HG03045 (cell line): ENCODE measurements at regions not wholly inside any gene's neighbourhood (a gene's known extent, or its start where the extent isn't known, plus 50 kb on each side); places are given as distances from the start of the nearest gene placed in this dataset.

Experiments
- ATAC-seq: cut with Tn5 transposase; IDR thresholded peaks from one replicate; pipeline ENCODE4 v1.9.1; 2021; ENCODE audit warnings: mild to moderate bottlenecking, moderate library complexity; ENCODE audit not compliant: unreplicated experiment

DNA sequence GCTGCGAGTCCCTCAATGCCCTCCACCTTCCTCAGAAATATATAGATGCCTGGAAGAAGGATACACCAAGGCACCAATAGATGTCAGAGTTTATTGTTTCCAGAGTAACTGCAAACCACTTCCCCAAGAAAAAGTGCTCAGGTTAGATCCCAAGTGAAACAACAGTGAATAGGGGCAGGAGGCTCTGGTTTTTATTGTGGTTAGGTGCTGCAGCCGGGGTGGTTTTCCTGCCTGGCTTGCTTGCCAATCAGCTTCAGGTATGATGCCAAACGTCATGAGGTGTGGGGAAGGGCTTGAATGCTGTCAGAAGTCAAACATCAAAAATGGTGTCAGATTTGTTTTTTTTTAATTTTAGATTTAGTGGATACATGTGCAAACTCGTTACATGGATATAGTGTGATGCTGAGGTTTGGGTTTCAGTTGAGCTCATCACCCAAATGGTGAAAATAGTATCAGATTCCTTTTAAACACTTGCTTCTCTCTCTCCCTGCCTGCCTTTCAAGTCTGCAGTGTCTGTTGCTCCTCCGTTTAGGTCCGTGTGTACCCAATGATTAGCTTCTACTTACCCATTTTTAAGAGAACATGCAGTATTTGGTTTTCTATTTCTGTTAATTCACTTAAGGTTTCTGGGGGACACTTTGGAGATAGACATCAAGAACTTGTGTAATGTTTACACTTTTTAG lies 1317.0 kb downstream of the MRPL39 start:
- ATAC-seq, result no peak

DNA sequence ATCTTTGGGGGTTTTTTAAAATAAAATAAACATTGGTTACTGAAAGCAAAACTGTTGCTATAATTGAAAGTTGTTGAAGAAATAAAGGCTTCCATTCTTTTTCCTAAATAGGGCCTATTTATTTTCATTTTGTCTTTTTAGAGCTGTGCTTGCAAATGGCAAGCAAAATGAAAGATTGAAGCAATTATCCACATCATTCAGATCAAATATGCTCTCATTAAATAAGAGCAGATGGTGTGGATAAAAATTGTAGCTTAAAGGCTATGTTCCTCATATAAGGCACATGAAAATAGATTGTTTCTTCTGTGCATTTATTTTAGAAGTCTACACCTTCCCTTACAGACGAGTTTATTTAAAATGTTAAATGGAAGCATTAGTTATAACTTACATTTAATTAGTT lies 1317.7 kb downstream of the MRPL39 start:
- no peak for ATAC-seq

- ATAC-seq, result no peak
Measured at GRCh38 chr21:24280596-24280995, 1326.7 kb downstream of the MRPL39 start.

- no peak for ATAC-seq
Measured at GRCh38 chr21:24278711-24279110, 1328.6 kb downstream of the MRPL39 start.

DNA sequence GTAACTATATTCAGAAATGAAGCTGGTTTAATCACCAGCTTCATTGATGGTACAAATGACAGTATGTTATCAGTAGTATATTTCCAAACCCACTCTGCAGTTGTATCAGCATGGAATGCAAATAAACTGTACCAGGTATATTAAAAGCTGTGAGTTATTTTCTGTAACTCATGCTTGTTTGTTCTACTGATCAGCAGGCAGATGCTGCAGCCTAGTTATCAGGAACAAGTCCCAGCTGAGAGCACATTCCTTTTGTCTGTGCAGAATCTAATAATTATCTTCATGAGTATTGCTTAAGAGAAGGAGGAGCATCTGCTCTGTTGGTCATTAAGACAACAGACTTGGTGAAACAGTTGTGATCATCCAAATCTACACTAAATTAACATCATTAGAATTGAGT lies 1331.1 kb downstream of the MRPL39 start:
- ATAC-seq, result no peak

- ATAC-seq, result no peak
Measured at GRCh38 chr21:24275616-24276015, 1331.7 kb downstream of the MRPL39 start.

DNA sequence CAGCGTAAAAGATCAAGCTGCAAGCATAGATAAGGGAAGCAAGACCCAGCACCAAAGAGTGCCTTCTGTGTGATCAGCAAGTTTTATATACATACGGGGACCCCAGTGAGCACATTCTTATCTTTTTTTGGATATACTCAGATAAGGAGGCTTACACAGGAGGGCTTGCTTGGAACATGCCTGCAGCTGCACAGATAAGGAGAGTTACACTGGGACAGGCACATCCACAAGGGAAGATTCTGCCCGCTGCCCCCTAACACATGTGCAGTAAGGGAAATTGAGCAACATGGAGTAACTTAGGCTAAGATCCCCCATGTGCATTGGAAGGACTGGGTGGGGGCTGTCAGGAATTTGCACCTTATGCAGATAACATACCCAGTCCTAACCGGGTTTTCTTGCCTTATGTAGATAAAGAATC lies 1334.8 kb downstream of the MRPL39 start:
- ATAC-seq, result no peak

DNA sequence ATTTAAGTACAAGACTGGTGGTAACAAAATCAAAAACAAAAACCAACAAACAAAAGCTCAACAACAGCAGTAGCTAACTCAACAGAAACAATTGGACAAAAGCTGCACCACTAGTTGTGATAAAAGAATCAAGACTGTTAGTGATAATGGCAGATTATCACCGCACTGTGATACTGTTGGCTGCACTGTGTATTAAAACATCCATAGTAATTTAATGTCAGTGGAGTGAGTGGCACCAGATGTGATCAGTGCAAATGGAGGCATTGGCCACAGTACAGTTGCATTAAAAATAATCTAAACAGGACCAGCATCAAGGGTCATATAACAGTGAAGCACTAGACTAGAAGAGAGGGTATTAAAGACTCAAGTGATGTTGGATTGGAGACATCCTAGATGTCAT lies 1341.3 kb downstream of the MRPL39 start:
- no peak for ATAC-seq

DNA sequence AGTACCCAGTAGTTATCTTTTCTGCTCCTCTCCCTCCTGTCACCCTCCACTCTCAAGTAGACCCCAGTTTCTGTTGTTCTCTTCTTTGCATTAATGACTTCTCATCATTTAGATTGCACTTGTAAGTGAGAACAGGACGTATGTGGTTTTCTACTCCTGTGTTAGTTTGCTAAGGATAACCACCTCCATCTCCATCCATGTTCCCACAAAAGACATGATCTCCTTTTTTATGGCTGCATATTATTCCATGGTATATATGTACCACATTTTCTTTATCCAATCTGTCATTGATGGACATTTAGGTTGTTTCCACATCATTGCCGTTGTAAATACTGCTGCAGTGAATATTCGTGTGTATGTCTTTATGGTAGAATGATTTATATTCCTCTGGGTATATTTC lies 1346.5 kb downstream of the MRPL39 start:
- ATAC-seq, result no peak

GRCh38 chr21:24259241-24259640 lies 1348.0 kb downstream of the MRPL39 start:
- no peak for ATAC-seq

DNA sequence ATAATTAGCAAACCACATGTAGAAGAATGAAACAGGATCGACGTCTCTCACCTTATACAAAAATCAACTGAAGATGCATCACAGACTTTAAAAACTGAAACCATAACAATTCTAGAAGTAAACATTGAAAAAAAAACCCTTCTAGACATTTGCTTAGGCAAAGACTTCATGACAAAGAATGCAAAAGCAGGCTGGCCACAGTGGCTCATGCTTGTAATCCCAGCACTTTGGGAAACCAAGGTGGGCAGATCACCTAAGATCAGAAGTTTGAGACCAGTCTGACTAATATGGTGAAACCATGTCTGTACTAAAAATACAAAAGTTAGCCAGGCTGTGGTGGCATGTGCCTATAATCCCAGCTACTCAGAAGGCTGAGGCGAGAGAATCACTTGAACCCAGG lies 1351.7 kb downstream of the MRPL39 start:
- no peak for ATAC-seq

- no peak for ATAC-seq
Measured at GRCh38 chr21:24225431-24225830, 1381.8 kb downstream of the MRPL39 start.

- no peak for ATAC-seq
Measured at GRCh38 chr21:24224422-24224821, 1382.9 kb downstream of the MRPL39 start.

GRCh38 chr21:24223624-24224023 lies 1383.7 kb downstream of the MRPL39 start:
- no peak for ATAC-seq

DNA sequence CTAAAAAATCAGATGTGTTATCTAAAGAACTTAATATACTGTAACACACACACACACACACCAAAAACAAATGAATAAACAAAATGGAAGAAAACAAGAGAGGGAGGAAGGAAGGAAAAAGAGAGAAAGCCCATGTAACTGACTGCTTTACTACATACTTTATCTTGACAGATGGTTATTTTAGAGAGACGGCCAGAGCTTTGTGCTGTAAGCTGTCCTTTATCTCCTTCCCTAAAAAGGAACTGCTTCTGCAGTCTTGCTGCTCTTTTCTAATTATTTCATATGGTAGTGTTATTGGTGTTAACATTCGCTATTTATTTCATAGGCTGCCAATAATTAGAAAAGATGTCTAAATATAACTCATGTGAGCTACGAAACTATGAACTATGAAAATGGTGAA lies 1384.6 kb downstream of the MRPL39 start:
- ATAC-seq, result no peak

DNA sequence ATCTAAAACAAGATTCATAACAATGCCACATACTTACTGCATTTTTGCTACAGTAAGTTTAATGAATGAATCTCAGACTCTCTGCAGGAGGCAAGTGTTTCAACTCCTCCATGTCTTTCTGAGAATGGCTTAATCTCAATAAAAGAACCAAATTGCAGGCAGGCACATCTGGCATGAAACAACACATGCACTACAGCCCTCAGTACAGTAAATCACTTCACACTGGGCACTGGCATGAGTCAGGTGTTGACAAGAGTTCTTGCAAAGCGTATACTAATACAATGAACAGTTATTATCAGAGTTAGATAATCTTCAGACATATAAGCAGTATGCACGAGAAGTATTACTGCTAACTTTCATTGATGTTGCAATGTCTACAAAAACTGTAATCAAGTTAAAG lies 1386.8 kb downstream of the MRPL39 start:
- ATAC-seq, result no peak

- ATAC-seq, result no peak
Measured at GRCh38 chr21:24217151-24217550, 1390.1 kb downstream of the MRPL39 start.

GRCh38 chr21:24210130-24210529 lies 1397.2 kb downstream of the MRPL39 start:
- no peak for ATAC-seq

DNA sequence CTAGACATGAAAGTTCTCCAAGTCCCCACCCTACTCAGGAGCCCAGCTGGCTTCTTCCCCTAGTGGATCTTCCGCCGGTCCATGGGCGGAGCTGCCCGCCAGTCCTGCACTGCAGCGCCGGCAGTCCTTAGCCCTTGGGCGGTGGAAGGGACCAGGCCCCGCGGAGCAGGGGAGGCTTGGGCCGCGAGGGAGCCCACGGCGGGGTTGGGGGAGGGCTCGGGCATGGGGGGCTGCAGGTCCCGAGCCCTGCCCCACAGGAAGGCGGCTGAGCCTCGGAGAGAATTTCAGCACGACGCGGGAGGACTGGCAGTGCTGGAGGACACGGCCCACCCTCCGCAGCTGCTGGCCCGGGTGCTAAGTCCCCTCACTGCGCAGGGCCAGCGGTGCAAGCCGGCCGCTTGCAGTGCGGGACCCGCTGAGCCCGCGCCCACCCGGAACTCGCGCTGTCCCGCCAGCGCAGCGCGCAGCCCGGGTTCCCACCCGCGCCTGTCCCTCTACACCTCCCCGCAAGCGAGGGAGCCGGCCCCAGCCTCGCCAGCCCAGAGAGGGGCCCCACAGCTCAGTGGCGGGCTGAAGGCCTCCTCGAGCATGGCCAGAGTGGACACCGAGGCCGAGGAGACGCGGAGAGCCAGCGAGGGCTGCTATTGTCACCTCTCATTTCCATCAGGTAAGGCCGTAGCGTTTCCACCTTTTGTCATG lies 1398.6 kb downstream of the MRPL39 start:
- ATAC-seq, result no peak

DNA sequence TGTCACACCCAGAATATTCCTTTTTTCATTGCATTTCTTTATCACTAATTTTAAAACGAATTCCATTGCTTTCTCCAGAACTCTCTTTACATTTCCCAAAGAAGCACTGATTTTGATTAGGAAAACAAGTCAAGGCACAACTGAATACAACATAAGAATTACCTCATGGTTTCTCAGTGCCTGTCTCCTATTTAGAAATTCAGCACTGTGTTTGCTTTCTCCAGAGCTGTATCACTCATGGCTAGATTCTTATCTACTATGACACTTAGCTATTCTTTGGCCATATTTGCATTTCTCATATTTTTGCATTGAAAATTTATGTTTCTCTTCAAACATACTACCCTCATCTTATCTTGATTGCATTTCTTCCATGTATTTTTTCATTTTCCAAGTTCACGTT lies 1402.0 kb downstream of the MRPL39 start:
- no peak for ATAC-seq

DNA sequence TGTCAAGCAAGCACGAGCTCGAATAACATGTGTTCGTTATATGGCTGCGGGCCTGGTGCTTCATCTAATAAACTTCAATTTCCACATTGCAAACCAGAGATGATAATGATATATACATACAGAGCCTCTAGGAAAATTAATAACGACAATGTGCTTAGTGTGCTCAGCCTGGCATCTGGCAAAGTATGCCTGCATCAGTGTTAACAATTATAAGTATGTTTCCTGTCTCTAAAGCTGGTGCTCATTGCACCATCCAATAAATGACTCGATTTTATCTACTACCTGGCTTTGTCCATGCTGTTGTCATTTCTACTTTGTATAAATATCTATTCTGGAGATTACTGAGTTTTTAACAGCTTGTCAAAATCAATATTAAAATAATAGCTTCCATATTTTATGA lies 1402.6 kb downstream of the MRPL39 start:
- ATAC-seq, result no peak

- no peak for ATAC-seq
Measured at GRCh38 chr21:24200052-24200451, 1407.2 kb downstream of the MRPL39 start.

DNA sequence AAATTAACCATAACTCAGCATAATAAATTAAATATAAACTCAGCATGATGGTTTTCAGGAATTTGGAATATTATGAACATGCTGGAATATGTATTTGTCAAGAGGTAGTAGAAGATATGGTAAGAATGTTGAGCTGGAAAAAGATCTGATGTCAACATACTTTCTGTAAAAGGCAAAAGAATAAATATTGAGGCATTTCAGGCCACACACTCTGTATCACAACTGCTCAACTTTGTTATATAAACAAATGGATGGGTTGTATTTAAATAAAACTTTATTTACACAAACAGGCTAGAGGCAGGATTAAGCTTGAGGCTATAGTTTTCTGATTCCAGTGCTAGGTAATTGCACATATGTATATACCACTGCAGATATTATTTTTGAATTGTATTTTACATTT lies 1409.4 kb downstream of the MRPL39 start:
- ATAC-seq, result no peak
